GM21390 (cell line): ENCODE measurements at regions not wholly inside any gene's neighbourhood (a gene's known extent, or its start where the extent isn't known, plus 50 kb on each side); places are given as distances from the start of the nearest gene placed in this dataset.
"Not testable (repeated sequence)": the region's sequence is repeated elsewhere in the genome, so short reads cannot be mapped to it uniquely, and the experiment has no call there.

Experiments used
- ATAC-seq: cut with Tn5 transposase; IDR thresholded peaks from one replicate; pipeline ENCODE4 v1.9.1; 2021; ENCODE audit not compliant: unreplicated experiment

- not testable (repeated sequence) for ATAC-seq
Measured at GRCh38 chr13:81340118-81341069, 999.5 kb upstream of the SPRY2 start.

DNA sequence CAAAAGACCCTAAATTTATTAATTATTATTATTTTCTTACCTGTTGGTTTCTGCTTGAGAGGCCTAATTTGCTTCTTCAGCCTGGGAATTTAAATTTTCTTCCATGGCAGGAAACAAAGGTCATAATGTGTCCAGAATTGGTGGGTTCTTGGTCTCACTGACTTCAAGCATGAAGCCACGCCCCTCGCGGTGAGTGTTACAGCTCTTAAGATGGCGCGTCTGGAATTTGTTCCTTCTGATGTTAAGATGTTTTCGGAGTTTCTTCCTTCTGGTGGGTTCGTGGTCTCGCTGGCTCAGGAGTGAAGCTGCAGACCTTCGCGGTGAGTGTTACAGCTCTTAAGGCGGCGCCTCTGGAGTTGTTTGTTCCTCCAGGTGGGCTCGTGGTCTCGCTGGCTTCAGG, 998.7 kb upstream of the SPRY2 start:
- not testable (repeated sequence) for ATAC-seq

- ATAC-seq: no peak
Measured at GRCh38 chr13:81334481-81334880, 993.6 kb upstream of the SPRY2 start.

DNA sequence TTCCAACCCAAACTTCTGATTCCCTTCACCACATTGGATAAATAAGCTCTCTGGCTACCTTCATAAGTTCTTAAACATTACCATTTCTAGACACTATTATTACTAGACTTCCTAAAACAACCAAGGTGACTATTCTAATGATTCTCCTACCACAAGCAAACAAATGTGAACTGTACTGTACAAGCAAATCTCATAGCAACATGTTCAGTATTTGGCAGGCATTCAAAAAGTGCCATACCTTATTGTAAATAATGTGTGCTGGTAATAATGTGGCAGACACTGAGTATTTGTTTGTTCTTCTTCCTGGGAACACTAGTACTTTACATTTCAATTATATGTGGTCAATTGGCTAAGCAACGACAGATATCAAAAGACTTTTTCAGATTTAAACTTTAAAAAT, 986.0 kb upstream of the SPRY2 start:
- no peak for ATAC-seq

DNA sequence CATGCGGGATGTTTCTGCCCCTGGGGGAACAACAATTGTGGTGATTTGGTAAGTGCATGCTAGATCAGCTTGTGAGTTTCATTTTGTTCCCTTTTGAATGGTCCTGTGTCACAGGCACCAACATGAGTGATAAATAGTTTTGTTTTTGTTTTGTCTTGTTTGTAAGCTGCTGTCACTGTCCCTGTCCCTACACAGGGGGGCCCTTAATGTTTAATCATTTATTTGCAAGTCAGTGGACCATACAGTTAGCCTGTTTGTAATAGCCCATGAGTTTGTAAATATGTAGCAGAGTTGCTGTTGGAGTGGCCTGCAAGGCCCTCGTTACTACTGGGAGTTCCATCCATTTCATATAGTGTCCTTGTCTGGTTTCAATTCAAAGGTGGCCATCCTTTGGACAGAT, 979.6 kb upstream of the SPRY2 start:
- ATAC-seq: no peak

DNA sequence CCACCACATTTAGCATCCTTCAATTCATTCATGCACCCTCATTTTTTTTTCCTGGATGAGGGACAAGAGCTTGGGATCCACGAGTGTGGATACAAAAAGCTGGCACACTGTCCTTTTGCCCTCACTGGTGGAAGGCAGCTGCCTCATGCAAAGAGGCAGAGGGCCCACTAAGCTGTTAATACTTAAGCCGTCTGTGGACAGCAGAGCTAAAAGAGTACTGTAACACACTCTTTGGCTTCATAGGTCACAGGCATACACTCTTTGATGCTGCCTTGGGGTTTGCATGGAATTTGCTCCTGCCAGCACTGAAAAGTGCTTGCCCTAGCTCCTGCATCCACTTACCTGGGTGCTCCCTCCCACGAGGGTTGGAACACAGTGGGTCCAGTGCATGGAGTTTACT, 978.4 kb upstream of the SPRY2 start:
- ATAC-seq: no peak

- ATAC-seq: no peak
Measured at GRCh38 chr13:81318231-81319019, 977.5 kb upstream of the SPRY2 start.

DNA sequence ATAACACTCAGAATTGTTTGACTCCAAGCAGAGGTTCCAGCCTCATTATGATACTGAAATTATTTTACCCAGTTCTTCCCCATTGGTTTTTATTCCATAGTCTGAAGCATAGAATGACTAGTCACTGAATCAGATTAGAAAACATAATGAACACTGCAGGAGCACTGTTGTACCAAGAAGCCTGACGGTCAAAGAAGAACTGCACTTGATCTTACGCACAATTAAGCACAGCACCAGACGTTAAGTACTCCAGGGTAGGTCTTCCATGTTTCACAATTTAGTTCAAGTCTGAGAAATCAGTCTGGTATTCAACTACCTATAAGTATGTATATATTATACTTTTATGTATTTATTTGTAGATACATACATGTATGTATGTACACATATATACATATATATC, 973.5 kb upstream of the SPRY2 start:
- no peak for ATAC-seq

GRCh38 chr13:81305928-81306327, 965.0 kb upstream of the SPRY2 start:
- ATAC-seq: no peak

DNA sequence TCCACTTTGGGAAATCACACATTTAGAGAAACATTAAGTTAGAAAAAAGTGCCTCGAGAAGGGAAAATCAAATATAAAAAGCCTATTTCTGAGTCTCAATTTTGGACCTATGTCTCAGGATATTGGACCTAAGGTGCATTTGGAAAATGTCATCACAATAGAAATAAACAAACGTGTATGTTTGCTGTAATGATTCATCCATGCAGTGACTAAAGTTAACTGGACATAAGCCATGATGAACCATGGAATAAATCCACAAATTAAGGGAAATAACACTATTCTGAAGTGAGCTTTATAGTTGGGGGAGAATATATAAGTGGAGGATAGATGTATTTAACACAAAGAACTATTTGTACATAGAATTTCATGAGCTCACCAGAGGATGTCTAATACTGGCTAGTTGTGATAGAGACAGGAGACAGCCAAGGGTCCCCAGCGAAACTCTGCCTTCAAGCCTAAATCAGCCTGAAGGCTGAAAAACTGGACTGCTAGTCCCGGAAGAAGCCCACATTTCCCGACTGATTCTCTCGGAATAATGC, 963.3 kb upstream of the SPRY2 start:
- no peak for ATAC-seq

DNA sequence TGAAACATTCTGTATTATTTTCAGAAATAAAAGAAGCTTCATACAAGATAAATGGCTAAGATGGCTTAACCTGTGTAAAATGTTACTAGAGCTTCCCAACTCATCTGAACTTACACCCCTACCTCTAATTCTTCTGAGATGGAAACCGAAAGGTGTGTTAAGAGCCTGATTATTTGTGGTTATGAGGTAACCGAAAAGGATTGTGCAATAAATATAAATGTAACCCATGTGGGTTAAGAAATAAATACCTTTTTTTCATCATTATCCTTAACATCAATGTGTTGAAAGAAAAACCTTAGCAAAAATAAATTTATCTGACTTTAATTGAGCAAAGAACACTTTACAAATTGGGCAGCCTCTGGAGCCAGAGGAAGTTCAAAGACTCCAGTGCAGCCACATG, 961.8 kb upstream of the SPRY2 start:
- no peak for ATAC-seq

DNA sequence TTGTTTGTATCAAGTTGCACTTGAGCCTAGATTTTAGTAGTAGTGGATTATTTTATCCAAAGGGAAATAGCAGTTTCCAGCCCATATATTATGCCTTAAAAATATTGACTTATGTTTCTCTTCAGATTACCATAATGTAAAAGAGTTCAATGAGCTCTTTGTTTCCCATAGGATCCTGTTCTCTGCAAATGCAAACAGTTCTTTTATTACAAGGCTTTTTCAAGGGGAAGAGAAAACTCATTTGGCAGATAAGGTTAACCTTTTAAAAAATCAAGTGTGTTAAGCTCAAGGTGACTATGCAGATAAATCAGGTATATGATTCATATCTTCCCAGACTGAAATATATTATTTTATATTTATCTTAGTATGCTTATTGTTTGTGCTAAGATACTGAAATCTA, 961.2 kb upstream of the SPRY2 start:
- no peak for ATAC-seq

- no peak for ATAC-seq
Measured at GRCh38 chr13:81295177-81295576, 954.3 kb upstream of the SPRY2 start.

DNA sequence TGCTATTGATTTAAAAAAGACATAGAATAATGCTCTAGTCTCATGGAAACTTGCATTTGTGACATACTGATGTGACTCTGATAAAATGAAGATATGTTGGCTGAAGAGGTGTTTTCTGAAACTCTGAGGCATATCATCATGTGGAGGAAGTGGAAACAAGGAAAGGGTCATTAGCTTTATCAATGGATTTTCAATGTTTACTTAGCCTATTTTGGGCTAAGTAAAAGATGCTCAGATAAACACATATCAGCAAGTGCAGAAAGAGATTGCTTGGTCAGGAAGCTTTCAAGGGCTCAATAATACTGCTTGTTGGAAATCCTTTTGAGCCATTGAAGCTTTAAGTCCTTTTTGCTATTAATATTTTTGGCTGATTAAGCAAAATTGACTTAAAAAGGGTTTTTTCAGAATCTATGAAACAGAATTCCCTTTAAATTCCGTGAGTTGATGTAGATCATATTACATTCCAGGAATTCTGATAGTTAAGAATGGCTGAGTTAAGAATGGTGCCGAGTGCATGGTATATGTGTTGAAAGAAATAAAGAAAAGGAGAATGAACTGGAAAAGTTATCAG, 952.8 kb upstream of the SPRY2 start:
- ATAC-seq: no peak

GRCh38 chr13:81283561-81283960, 942.6 kb upstream of the SPRY2 start:
- no peak for ATAC-seq

GRCh38 chr13:81283062-81283461, 942.1 kb upstream of the SPRY2 start:
- no peak for ATAC-seq

- no peak for ATAC-seq
Measured at GRCh38 chr13:81275666-81276258, 934.8 kb upstream of the SPRY2 start.

DNA sequence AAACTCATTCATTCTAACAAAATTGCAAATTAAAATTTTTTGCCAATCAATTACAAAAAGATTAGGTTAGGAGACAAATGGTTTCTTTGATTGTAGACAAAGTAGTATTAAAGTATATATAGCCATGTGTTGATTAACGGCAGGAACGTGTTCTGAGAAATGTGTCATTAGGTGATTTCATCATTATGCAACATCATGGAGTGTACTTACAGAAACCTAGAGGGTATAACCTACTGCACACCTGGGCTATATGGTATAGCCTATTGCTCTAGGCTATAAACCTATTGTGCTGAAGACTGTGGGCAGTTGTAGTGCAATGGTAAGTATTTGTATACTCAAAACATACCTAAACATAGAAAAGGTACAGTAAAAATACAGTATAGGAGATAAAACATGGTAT, 906.8 kb upstream of the SPRY2 start:
- no peak for ATAC-seq

DNA sequence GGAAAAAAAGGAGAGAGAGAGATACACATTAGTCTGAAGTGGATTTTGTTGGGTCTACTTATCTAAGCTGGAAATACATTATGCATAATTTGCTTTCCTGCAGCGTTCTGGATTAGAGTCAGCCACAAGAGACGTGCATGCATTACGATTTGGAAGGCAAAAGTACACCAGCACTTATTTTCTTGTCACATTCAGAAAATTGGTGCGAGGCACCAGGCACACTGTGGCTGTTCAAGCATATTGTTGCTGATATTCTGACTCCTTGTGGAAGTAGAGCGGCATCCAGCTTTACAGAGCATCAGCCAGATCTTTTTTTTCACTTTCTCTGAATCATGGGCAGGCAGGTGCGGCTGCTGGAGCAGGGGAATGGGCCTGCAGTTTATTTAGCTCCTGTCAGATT, 905.6 kb upstream of the SPRY2 start:
- ATAC-seq: no peak

DNA sequence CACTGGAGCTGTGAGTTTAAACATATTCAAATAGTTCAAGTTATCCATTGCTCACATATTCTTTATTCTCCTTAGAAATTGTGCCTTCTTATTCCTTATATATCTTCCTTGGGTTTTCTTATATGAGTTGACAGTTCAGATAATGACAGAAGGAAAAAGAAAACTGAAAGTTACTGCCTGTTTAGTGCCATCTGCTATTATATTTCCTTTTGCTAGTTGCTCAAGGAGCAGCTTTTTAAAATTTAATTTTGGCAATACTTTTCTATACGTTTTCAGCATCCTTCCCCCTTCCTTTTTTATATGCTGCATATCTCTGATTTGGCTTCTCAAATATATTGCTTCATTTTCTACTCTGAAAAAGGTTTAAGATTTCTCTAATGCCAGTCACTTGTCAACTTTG, 903.1 kb upstream of the SPRY2 start:
- ATAC-seq: no peak

DNA sequence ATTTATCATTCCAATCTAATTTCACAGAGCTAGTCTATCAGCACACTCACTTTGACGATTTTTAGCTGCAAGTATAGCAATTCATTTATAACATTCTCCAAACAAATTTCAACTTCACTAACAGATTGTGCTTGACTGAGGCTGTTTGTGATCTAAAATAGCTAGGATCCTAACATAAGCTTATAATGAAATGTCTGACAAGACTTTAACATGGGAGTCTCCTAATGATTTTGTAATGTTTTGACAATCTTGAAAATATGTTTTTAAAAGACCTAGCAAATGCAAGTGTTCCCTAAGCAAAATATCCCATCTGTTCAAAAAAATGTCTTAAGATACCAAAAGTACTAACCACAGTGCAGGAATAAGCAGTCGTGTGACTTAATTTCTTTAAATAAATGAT, 889.5 kb upstream of the SPRY2 start:
- ATAC-seq: no peak
